ENCODE measurements at regions not wholly inside any gene's neighbourhood (a gene's known extent, or its start where the extent isn't known, plus 50 kb on each side); places are given as distances from the start of the nearest gene placed in this dataset.

DNA sequence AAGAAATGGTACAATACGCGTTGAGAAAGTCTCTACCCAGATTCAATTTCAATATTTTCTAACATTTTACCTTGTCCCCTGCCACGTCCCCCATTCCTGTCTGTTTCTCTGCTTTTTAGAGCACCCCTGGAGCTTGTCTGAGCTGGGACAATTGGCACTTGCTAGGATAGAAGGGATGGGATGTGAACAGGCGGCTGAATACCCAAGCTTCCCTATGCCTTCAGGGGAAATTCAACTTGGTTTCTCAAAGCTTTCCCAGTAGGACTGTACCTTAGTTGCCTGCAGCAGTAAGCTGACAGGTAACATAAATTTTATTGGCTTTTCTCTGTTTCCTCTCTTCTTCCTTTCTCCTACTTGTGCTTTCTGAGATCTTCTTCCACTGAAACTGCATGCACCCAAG lies 1663.3 kb downstream of the EFNB2 start:
- Histone ChIP-seq H3K27me3 (no peaks in the 10 kb centered on the region), H3K27ac (no peak overlapping the region), H3K36me3 (ENCODE audit: low read depth, missing control alignments) (no peaks in the 10 kb centered on the region), H3K4me1 (no peaks in the 10 kb centered on the region), H3K9me3 (no peaks in the 10 kb centered on the region), H3K4me3 (no peak overlapping the region)
- intact Hi-C loops (cut with DNase I; ENCODE audit: low total_unique reads) = no loop called here
- TF ChIP-seq, protein P1, sequence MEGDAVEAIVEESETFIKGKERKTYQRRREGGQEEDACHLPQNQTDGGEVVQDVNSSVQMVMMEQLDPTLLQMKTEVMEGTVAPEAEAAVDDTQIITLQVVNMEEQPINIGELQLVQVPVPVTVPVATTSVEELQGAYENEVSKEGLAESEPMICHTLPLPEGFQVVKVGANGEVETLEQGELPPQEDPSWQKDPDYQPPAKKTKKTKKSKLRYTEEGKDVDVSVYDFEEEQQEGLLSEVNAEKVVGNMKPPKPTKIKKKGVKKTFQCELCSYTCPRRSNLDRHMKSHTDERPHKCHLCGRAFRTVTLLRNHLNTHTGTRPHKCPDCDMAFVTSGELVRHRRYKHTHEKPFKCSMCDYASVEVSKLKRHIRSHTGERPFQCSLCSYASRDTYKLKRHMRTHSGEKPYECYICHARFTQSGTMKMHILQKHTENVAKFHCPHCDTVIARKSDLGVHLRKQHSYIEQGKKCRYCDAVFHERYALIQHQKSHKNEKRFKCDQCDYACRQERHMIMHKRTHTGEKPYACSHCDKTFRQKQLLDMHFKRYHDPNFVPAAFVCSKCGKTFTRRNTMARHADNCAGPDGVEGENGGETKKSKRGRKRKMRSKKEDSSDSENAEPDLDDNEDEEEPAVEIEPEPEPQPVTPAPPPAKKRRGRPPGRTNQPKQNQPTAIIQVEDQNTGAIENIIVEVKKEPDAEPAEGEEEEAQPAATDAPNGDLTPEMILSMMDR (IDR thresholded peaks at IDR 0.05) = no peak
- TF ChIP-seq POLR2A (IDR thresholded peaks at IDR 0.05) = no peak
- WGBS, 2 donors = 68 to 73% methylated on average over 4 of the region's 4 CpGs
- DNase-seq = no peak

DNA sequence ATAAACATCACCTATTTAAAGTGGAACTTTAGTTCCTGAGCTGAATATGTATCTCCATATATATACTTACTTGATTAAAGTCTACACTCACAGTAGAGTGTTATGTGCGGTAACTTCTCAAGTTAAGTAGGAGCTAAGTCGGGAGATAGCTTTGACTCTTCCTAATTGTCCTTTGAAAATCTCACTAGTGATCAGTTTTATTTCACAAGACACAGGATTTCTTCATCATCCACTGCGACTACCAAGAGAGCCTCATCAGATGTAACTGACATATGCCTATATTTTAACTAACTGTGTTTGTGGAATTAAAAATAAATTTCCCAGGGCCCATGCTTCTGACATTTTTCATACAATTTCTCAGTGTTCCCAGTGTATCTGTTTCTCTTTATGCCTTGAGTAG lies 1664.0 kb downstream of the EFNB2 start:
- TF ChIP-seq POLR2A (IDR thresholded peaks at IDR 0.05) = no peak
- TF ChIP-seq, protein P1 (IDR thresholded peaks at IDR 0.05) = no peak
- DNase-seq = no peak
- no peaks in the 10 kb centered on the region for H3K27me3 ChIP-seq

DNA sequence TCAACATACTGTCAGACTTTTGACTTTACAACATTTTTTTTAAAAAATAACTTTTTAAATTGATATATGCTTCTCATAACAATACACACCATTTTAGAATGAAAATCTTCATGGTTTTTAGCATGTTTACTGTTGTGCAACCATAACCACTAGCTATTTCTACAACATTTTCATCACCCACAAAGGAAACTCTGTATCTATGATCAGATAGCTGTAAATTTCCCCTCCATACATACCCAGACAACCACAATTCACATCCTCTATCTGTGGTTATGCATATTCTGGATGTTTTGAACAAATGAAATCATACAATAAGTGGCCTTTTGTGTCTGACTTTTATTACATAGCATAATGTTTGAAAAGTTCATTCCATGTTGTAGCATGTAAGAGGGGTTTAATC lies 1666.0 kb downstream of the EFNB2 start:
- Histone ChIP-seq H3K36me3 (ENCODE audit: low read depth, missing control alignments) (no peaks in the 10 kb centered on the region), H3K4me1 (no peaks in the 10 kb centered on the region), H3K9me3 (no peaks in the 10 kb centered on the region), H3K27me3 (no peaks in the 10 kb centered on the region), H3K27ac (no peak overlapping the region), H3K4me3 (no peak overlapping the region)
- DNase-seq = no peak
- intact Hi-C loops (cut with DNase I; ENCODE audit: low total_unique reads) = no loop called here
- TF ChIP-seq POLR2A (IDR thresholded peaks at IDR 0.05) = no peak
- TF ChIP-seq, protein P1 (IDR thresholded peaks at IDR 0.05) = no peak

More for the DNA sequence above, 1664.0 kb downstream of the EFNB2 start:
- H3K4me1 ChIP-seq = no peaks in the 10 kb centered on the region
- 93 to 95% methylated on average over 3 of the region's 3 CpGs for whole genome bisulfite sequencing, 2 donors
- no peaks in the 10 kb centered on the region for H3K36me3 ChIP-seq (ENCODE audit: low read depth, missing control alignments)
- no peak overlapping the region for H3K4me3 ChIP-seq
- intact Hi-C loops (cut with DNase I; ENCODE audit: low total_unique reads) = no loop called here
- H3K27ac ChIP-seq = no peak overlapping the region
- no peaks in the 10 kb centered on the region for H3K9me3 ChIP-seq

DNA sequence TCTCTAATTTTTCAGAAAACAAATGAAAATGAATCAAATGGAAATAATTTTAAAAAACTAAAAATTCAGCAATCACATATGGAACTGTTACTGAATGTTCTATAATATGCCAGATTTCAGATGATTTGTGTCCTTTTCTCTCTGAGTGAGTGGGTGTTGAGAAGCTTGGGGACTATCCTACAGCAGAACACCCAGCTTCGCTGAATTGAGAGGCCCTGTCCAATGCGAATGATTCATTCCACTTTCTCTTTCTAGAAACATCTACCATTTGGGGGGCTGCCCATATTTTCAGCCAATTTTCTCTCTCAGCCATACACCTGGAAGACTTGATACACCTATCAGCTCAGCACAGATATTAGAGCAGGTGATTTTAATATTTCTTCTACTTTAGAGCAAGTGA lies 1666.7 kb downstream of the EFNB2 start:
- no peaks in the 10 kb centered on the region for H3K4me1 ChIP-seq
- 46 to 75% methylated on average over 2 of the region's 2 CpGs for WGBS, 2 donors
- H3K36me3 ChIP-seq (ENCODE audit: low read depth, missing control alignments) = no peaks in the 10 kb centered on the region
- H3K27me3 ChIP-seq = no peaks in the 10 kb centered on the region
- H3K9me3 ChIP-seq = no peaks in the 10 kb centered on the region
- no peak overlapping the region for H3K27ac ChIP-seq
- intact Hi-C loops (cut with DNase I; ENCODE audit: low total_unique reads) = no loop called here
- TF ChIP-seq POLR2A (IDR thresholded peaks at IDR 0.05) = no peak
- TF ChIP-seq, protein P1 (IDR thresholded peaks at IDR 0.05) = no peak
- H3K4me3 ChIP-seq = no peak overlapping the region
- DNase-seq = no peak

DNA sequence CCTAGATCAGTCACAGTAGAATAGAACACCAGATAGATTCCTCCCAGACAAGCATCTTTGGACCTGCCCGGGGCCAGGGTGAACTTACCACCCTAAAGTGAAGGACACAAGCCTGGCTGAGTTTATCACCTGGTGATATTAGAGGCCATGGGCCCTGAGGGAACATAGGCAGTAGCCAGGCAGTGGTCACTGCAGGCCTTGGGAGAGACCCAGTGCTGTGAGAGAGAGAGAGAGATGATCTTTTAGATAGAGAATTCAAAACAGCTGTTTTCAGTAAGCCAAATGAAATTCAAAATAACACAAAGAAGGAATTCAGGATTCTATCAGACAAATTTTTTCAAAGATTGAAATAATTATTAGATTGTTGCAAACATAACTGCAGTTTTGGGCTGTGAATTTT lies 1679.9 kb downstream of the EFNB2 start:
- Histone ChIP-seq H3K9me3 (no peaks in the 10 kb centered on the region), H3K4me3 (no peak overlapping the region), H3K27ac (no peak overlapping the region), H3K4me1 (no peaks in the 10 kb centered on the region), H3K27me3 (no peaks in the 10 kb centered on the region), H3K36me3 (ENCODE audit: low read depth, missing control alignments) (no peaks in the 10 kb centered on the region)
- TF ChIP-seq, protein P1 (IDR thresholded peaks at IDR 0.05) = no peak
- no peak for TF ChIP-seq POLR2A (IDR thresholded peaks at IDR 0.05)
- intact Hi-C loops (cut with DNase I; ENCODE audit: low total_unique reads) = no loop called here
- DNase-seq = no peak
- WGBS, 2 donors = 67 to 88% methylated on average over 1 of the region's 1 CpG
